ENCODE measurements at regions not wholly inside any gene's neighbourhood (a gene's known extent, or its start where the extent isn't known, plus 50 kb on each side); places are given as distances from the start of the nearest gene placed in this dataset.

DNA sequence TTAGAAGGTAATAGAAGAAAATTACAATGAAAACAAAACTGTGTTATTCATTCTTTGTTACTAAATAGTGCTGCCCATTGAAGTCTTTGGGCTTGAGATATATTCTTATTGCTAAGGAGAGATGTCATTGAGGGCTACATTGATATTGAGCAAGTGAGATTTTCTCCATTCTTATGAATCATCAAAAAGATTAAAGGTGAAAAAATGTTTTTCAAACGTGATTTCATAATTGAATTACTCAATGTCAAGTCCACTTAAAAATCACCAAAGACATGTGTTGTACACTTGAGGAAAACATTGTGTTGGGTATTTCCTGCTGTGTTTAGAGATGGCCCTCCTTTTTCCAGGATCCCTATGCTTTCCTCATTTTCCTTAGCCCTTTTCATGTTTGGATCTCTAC lies 448.1 kb downstream of the NFIB start:
- no peak for TF ChIP-seq ZC3H10 (CRISPR knock-in tag; IDR thresholded peaks at IDR 0.05)
- TF ChIP-seq ESRRG (CRISPR knock-in tag; IDR thresholded peaks at IDR 0.05), result no peak
- TF ChIP-seq, protein P1, sequence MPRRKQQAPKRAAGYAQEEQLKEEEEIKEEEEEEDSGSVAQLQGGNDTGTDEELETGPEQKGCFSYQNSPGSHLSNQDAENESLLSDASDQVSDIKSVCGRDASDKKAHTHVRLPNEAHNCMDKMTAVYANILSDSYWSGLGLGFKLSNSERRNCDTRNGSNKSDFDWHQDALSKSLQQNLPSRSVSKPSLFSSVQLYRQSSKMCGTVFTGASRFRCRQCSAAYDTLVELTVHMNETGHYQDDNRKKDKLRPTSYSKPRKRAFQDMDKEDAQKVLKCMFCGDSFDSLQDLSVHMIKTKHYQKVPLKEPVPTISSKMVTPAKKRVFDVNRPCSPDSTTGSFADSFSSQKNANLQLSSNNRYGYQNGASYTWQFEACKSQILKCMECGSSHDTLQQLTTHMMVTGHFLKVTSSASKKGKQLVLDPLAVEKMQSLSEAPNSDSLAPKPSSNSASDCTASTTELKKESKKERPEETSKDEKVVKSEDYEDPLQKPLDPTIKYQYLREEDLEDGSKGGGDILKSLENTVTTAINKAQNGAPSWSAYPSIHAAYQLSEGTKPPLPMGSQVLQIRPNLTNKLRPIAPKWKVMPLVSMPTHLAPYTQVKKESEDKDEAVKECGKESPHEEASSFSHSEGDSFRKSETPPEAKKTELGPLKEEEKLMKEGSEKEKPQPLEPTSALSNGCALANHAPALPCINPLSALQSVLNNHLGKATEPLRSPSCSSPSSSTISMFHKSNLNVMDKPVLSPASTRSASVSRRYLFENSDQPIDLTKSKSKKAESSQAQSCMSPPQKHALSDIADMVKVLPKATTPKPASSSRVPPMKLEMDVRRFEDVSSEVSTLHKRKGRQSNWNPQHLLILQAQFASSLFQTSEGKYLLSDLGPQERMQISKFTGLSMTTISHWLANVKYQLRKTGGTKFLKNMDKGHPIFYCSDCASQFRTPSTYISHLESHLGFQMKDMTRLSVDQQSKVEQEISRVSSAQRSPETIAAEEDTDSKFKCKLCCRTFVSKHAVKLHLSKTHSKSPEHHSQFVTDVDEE (CRISPR knock-in tag; IDR thresholded peaks at IDR 0.05), result no peak
- TF ChIP-seq BACH2 (CRISPR knock-in tag; IDR thresholded peaks at IDR 0.05; ENCODE audit: borderline replicate concordance), result no peak
- TF ChIP-seq ZFP3 (CRISPR knock-in tag; IDR thresholded peaks at IDR 0.05), result no peak
- TF ChIP-seq ARNTL (CRISPR knock-in tag; IDR thresholded peaks at IDR 0.05; ENCODE audit: borderline replicate concordance, low read depth), result no peak

Data from SK-N-SH treated with all-trans-retinoic acid at 6 μM for 48 hours (cell line).